HG02885 (cell line): ENCODE measurements at regions not wholly inside any gene's neighbourhood (a gene's known extent, or its start where the extent isn't known, plus 50 kb on each side); places are given as distances from the start of the nearest gene placed in this dataset.
A peak's percentile ranks its signal among the peaks of the same experiment; 100 is the strongest.

Experiments used
- ATAC-seq: cut with Tn5 transposase; IDR thresholded peaks from one replicate; pipeline ENCODE4 v1.9.1; 2021; ENCODE audit warnings: mild to moderate bottlenecking; ENCODE audit not compliant: unreplicated experiment, poor library complexity

GRCh38 chr14:83197271-83197670 is 1663.6 kb upstream of the SEL1L start:
- ATAC-seq, result no peak

DNA sequence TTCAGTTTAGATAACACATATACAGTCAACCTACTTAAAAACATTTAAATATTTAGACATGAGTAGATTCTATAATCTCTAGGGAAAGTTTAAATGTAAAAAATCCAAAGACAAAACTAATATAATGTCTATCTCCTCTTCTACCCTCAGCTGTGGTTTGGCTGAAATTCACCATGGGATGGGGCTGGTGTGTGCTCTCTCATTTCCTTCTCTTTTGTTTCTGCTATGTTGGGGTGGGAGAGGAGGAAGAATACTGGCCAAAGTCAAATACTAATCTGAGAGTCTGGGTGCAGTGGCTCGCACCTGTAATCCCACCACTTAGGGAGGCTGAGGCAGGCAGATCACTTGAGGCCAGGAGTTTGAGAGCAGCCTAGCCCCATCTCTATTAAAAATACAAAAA is 1673.9 kb upstream of the SEL1L start:
- no peak for ATAC-seq

DNA sequence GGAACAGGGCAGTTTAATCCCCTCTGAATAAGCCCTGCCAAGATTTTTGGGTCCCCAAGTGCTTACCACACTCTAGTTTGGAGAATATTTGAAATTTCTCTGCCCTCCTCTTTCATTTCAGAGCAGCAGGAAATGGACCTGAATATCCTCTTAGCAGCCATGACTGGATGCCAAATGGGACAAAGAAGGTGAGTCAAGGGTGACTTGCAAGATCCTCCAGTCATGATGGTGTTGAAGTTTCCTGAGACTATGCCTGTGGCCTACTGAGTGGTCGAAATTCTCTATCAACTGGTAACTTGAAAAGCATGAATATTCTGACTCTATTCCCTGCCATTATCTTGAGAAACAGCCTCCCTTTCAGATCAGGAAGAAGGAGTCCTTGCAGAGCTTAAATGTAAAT is 1674.7 kb upstream of the SEL1L start:
- no peak for ATAC-seq

DNA sequence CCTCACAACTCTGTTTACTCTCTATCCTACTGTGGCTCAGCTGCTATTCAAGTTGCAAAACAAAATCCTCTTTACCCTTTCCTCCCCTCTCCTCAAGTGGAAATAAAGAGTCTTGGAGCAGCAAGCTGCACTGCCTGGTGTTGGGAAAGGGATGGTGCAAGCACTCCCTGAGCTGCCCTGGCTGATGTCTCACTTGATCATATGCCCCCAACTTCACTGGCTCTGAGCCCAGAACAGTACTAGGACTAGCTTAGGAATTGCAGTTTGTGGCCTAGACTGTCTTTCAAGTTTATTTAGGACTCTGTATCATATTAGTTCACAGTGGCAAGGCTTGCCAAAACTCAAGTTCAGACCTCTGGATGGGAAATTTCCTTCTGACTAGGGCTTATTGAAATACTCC is 1683.8 kb upstream of the SEL1L start:
- ATAC-seq, result no peak

GRCh38 chr14:83247924-83248639 is 1714.4 kb upstream of the SEL1L start:
- ATAC-seq, result no peak

GRCh38 chr14:83251402-83251801 is 1717.7 kb upstream of the SEL1L start:
- no peak for ATAC-seq

GRCh38 chr14:83253870-83254269 is 1720.2 kb upstream of the SEL1L start:
- ATAC-seq, result no peak

DNA sequence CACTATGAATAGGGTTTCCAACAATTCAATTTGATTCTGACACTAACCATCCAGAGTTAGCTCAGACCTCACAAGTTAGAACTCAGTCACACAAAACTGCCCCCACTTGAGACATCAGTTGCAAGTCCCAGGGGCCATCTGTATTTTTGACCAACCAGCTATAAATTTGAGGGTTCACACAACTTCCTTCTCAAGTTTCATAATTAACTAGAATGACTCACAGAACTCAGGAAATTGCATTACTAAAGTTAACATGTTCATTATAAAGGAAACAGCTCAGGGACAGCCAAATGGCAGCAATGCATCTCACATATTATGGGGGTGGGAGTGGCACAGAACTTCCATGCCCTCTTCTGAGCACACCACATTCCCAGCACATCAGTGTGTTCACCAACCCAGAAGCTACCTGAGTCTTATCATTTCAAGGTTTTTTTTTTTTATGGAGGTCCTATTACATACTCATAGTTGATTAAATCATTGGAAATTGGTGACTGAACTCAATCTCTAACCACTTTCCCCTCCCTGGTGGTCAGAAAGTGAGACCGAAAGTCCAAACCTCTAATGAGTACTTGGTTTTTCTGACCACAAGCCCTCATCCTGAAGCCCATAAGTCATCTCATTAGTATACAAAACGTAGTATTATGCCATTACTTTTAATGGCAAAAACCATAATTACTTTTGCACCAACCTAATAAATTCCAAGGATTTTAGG is 1721.5 kb upstream of the SEL1L start:
- peak; percentile 56 for ATAC-seq

DNA sequence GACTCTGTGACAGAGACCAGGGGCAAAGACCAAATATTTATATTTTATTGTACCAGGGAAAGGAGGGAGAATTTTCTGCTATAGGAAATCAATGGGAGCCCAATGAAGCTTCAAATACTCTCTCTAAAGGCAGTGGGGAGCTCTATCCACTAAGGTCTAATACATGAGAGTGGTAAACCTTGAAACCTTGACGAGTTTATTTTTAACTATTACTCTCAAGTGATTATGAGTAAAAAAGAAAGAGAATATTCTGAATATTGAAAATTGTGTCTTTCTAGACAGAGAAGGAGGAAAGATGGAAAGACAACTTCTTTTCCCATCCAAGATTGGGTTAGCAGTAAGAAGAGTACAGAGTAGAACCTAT is 1722.1 kb upstream of the SEL1L start:
- ATAC-seq, result peak; percentile 29

- no peak for ATAC-seq
Measured at GRCh38 chr14:83257466-83258439, 1724.1 kb upstream of the SEL1L start.

DNA sequence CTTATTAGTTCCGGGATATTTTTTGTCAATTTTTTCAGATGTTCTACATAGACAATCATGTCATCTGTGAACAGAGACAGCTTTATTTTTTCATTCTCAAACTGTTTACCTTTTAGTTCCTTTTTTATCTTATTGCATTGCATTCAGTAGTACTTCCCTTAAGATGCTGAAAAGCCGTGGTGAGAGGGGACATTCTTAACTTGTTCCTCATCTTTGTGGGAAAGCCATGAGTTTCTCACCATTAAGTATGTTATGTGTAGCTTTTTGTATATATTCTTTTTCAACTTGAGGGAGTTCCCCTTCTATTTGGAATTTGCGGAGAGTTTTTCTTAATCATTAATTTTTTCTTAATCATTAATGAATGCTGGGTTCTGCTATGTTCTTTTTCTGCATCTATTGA is 1727.1 kb upstream of the SEL1L start:
- ATAC-seq, result no peak

- no peak for ATAC-seq
Measured at GRCh38 chr14:83269583-83269982, 1735.9 kb upstream of the SEL1L start.

- ATAC-seq, result no peak
Measured at GRCh38 chr14:83271663-83272062, 1738.0 kb upstream of the SEL1L start.

DNA sequence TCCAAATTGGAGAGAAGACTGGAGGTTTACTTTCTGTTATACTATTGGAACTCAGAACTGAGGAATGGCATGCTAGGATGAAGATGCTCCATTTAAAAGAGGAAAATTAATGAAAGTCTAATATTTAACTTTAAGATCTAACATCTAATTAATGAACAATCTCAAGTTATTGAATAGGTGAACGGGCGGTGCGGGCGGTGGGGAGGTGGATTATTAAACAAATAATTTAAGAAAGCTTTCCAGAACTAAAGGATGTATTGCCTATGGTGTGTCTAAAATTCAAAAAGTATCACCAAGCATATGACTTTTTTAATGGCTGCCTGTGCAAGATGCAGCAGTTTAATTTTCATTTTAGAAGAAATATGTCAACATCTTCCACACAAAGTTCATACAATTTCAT is 1747.1 kb upstream of the SEL1L start:
- ATAC-seq, result no peak

GRCh38 chr14:83282706-83283105 is 1749.1 kb upstream of the SEL1L start:
- no peak for ATAC-seq

- ATAC-seq, result no peak
Measured at GRCh38 chr14:83287300-83287699, 1753.6 kb upstream of the SEL1L start.

DNA sequence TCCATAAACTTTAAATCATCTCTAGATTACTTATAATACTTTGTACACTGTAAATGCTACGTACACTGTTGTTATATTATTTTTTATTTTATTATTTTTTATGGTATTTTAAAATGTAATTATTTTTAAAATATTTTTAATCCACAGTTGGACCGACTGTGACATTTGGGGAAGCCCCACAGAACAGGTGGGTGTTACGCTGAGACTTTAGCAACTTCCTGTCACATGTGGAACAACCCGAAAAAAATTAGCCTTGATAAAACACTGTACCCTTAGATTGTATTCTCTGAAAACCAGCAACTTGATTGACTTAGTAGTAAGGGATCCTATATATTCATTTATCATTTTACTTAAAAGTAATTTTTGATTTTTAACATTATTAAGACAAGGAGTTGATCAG is 1755.7 kb upstream of the SEL1L start:
- ATAC-seq, result no peak

DNA sequence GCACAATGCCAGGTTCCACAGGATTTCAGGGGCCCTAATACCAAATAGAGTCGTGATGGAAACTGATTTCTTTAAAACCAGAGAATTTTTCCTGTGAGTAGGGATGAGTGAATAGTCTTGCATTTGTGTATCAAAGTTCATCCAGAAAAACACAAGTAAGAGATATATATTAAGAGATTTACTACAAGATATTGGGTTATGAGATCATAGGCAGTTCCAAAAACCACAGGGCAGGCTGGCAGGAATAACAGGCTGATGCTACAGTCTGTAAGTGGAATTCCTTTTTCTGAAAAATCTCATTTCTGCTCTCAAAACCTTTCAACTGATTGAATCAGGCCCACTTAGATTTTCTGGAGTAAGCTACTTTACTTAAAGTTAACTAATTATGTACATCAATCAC is 1756.2 kb upstream of the SEL1L start:
- ATAC-seq, result no peak

GRCh38 chr14:83290447-83290846 is 1756.8 kb upstream of the SEL1L start:
- no peak for ATAC-seq

DNA sequence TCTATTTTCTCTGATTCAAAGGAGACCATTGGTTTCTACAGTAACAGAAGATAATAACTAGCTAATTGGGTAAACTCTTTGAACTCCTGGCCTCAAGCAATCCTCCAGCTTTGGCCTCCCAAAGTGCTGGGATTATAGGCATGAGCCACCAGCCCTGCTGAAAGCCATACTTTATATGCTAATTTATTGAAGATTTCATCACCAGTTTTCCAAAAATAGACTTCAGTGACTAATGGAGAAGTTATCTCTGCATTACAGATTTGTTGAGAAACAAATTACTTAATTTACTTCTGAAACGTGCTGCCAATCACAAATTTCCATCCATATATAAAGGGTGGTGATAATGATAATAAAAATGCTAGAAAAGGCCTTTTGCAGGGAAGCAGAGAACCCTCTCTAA is 1758.1 kb upstream of the SEL1L start:
- no peak for ATAC-seq

GRCh38 chr14:83294941-83295340 is 1761.3 kb upstream of the SEL1L start:
- no peak for ATAC-seq
